NCI-H2227 (cell line): ENCODE measurements at regions not wholly inside any gene's neighbourhood (a gene's known extent, or its start where the extent isn't known, plus 50 kb on each side); places are given as distances from the start of the nearest gene placed in this dataset.
"Not testable (repeated sequence)": the region's sequence is repeated elsewhere in the genome, so short reads cannot be mapped to it uniquely, and the experiment has no call there.

Experiments used
- DNase-seq: peaks from one replicate; lab custom pipeline; 2025; ENCODE audit not compliant: unreplicated experiment; lab: John Stamatoyannopoulos, UW

DNA sequence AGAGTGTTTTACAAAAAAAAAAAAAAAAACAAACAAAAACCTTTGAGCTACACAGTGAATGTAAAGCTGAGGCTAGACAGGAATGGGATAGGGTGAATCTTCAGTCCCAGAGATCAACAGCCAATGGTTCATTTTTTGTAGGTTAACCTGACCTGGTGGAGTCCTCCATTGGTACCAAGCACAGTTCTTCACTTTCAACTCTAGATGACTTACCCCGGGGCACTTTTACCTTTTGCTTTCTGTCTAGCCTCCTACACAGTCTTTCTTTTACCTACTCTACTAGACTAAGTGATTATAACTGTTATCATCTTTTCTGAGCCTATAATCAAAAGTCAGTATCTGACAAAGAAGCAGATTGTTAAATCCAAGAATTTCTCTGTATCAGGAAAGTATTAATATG, 50.9 kb downstream of the ANXA2R start:
- no peak for DNase-seq

DNA sequence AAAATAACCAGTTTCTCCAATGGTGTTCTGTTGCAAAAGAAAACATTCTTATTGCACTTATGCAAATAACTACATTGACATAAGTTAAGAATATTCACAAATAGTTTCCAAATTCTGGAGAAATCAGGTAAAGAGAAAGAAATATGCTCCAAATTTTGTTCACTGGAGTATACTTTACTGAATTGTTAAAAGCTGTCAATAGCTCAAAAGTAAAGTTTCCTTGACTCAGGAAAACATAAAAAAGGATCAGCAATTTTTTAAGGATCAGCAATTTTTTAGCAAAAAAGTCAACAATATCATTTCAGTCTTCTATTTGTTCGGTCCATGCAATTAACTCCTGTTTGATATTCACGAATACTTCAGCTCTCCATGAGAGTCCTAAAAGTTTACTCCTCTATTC, 51.6 kb downstream of the ANXA2R start:
- DNase-seq: no peak

DNA sequence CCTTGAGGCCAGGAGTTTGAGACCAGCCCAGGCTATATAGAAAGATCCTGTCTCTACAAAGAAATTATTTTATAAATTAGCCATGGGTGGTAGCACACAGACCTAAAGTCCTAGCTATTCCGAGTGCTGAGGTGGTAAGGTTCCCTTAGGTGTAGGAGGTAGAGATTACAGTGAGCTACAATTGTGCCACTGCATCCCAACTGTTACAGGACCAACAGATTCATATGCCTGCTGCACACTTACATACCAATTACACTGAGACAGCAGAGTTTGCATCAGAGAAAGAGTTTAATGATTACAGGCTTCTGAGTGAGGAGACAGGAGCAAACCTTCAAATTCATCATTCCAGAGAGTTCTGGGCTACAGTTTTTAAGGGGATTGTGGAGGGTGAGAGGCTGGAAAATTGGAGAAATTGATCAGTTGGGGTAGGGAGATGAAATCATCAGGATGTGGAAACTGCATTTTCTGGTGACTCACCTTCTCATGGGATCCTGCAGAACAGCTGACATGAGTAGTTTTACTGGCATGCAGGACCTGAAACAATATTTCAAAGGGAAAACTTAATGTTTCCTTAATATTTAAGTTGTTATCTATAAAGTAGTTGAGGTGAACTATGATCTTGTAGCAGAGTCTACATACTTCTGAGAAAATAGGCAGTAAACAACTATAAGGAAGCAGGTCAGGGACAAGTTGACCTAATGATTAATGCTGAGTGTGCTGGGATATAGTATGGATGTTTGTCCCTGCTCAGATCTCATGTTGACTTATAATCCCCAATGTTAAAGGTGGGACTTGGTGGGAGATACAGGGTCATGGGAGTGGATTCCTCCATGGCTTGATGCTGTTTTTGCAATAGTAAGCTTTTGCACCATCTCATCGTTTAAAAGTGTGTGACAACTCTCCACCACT, 54.7 kb downstream of the ANXA2R start:
- no peak for DNase-seq

DNA sequence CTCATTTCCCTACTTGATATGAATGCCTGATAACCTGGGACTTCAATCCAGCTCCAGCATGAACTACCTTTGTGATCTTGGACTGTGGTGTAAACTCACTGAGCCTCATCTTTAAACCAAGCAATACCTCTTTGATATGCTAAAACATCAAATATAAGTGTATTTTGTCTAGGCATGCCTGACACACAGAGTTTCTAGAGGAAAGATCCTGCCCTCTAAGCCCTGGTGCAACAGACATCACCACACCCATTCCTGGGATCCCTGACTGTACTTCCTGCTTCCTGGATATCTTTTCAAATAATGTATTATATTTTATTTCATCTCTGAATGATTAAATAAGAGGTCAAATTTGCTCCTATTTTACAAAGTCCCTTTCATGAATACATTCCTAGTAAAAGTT, 55.8 kb downstream of the ANXA2R start:
- DNase-seq: no peak

DNA sequence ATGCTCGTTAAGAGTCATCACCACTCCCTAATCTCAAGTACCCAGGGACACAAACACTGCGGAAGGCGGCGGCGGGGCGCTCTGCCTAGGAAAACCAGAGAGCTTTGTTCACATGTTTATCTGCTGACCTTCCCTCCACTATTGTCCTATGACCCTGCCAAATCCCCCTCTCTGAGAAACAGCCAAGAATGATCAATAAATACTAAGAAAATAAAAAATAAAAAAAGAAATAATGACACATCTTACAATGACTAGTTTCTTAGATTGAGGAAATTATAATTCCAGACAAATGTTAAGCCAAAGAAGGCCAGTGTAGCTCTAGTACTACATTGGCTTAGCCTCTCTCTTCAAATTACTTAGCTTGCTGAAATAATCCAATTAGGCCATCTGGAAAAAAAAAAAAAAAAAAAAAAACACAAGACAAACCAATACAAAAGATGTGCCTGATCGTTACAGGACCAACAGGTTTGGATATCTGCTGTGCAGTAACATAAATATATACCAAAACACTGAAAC, 58.0 kb downstream of the ANXA2R start:
- DNase-seq: peak; percentile 55

DNA sequence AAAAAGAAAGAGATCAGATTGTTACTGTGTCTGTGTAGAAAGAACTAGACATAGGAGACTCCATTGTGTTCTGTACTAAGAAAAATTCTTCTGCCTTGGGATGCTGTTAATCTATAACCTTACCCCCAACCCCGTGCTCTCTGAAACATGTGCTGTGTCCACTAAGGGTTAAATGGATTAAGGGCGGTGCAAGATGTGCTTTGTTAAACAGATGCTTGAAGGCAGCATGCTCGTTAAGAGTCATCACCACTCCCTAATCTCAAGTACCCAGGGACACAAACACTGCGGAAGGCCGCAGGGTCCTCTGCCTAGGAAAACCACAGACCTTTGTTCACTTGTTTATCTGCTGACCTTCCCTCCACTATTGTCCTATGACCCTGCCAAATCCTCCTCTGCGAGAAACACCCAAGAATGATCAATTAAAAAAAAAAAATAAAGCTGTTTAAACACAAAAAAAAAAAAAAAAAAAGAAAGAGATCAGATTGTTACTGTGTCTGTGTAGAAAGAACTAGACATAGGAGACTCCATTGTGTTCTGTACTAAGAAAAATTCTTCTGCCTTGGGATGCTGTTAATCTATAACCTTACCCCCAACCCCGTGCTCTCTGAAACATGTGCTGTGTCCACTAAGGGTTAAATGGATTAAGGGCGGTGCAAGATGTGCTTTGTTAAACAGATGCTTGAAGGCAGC, 58.6 kb downstream of the ANXA2R start:
- DNase-seq: not testable (repeated sequence)

DNA sequence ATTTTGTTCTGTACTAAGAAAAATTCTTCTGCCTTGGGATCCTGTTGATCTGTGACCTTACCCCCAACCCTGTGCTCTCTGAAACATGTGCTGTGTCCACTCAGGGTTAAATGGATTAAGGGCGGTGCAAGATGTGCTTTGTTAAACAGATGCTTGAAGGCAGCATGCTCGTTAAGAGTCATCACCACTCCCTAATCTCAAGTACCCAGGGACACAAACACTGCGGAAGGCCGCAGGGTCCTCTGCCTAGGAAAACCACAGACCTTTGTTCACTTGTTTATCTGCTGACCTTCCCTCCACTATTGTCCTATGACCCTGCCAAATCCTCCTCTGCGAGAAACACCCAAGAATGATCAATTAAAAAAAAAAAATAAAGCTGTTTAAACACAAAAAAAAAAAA, 59.1 kb downstream of the ANXA2R start:
- DNase-seq: not testable (repeated sequence)

DNA sequence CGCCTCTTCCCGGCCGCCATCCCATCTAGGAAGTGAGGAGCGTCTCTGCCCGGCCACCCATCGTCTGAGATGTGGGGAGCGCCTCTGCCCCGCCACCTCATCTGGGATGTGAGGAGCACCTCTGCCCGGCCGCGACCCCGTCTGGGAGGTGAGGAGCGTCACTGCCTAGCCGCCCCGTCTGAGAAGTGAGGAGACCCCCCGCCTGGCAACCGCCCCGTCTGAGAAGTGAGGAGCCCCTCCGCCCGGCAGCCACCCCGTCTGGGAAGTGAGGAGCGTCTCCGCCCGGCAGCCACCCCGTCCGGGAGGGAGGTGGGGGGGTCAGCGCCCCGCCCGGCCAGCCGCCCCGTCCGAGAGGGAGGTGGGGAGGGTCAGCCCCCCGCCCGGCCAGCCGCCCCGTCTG, 59.7 kb downstream of the ANXA2R start:
- DNase-seq: not testable (repeated sequence)

DNA sequence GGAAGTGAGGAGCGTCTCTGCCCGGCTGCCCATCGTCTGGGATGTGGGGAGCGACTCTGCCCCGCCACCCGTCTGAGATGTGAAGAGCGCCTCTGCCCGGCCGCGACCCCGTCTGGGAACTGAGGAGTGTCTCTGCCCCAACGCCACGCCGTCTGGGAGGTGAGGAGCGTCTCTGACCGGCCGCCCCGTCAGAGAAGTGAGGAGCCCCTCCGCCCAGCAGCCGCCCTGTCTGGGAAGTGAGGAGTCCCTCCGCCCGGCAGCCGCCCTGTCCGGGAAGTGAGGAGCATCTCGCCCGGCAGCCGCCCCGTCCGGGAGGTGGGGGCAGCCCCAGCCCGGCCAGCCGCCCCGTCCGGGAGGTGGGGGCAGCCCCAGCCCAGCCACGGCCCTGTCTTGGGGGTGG, 60.9 kb downstream of the ANXA2R start:
- DNase-seq: not testable (repeated sequence)

DNA sequence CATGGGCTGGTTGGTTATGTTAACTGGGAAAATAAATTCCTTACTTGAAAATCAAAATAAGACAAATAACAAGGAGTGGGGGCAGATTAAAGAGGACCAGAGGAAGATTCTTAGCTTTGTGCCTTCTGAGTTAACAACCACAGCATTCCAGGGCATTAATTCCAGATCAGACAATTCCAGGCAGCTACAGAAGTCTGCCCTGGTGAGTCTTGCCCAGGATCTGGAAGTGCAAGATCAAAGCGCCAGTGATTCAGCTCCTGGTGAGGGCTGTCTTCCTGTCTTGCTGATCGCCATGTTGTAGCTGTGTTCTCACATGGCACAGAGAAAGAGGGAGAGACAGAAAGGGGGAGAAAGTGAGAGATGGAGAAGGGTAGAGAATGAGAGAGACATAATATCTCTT, 65.6 kb downstream of the ANXA2R start:
- no peak for DNase-seq

DNA sequence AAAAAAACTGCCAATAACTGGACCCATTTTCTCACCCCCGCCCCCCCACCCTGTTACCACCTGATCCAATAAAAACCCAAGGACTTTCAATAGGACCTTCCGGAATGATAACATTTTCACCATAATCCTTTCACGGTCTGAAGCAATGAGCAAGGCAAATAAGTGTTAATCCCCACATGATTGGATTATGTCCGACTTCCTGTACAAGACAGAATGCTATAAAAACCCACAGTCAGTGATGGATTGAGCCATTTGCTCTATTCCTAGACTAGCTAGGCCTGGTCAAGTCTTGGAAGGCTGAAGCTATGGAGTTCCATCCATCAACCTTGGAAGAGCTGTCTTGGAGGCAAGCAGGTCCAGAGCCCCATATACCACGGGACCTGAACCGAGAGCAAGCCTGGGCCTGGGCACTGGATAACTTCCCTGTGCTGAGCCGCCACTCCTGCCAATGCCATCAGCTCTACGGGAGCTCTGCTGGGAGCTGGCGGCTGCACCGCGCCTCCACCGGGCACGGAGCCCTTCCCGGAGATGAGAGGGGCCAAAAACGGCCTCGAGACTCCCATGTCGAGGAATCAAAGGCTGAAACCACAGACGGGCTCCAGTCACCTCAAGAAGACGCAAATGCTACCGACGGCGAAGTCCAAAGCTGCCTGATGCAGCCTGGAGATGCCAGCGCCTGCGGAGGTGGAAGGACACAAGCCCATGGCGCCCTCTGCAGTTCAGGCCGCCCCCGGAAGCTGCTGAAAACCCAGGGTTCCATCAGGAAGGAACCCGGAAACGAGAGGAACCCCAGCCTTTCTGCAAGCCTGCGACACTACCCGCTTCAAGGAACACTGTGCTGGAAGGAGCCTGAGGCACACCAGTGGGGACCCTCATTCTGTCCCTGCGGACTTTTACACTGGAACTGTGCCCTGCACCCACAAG, 69.2 kb downstream of the ANXA2R start:
- no peak for DNase-seq

DNA sequence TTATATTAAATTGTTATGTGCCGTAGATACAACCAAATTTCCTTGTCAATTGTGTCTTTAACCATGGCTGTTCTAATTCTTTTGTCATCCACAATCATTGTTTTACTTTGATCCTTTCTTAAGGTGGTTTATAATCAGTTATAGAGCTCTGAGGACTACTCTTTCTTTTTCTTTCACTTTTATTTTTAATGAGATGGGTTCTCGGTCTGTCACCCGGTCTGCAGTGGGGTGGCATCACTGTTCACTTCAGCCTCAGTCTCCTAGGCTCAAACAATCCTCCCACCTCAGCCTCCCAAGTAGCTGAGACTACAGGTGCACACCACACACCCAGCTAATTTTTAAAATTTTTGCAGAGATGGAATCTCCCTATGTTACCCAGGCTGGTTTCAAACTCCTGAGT, 74.2 kb downstream of the ANXA2R start:
- no peak for DNase-seq

DNA sequence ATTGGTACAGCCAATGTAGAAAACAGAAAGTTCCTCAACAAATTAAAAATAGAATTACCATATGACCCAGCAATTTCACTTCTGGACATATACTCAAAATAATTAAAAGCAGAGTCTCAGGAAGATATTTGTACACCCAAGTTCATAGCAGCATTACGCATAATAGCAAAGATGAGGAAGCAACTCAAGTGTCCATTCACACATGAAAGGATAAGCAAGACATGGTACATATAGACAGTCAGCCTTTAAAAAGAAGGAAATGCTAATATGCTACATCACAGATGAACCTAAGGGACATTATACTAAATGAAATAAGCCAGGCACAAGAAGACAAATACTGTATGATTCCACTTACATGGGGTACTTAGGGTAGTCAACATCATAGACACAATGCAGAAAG, 76.7 kb downstream of the ANXA2R start:
- DNase-seq: no peak

DNA sequence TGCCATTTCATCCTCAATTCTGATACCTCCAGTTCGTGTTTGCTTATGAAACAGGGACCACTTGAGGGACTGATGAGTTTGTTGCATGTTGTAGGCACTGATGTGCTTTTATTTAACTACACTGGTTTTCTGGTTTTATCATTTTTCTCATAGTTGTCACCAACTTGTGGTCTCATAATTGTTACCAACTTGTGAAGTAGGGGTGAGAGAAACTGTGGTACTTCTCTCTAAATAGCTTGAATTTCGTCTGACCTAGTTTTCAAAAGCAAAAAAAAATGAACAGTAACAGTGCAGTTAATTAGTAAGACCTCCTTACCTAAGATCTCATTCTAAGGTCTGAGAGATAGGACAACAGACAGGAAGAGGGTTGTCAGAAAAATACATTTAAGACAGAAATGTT, 78.0 kb downstream of the ANXA2R start:
- no peak for DNase-seq

DNA sequence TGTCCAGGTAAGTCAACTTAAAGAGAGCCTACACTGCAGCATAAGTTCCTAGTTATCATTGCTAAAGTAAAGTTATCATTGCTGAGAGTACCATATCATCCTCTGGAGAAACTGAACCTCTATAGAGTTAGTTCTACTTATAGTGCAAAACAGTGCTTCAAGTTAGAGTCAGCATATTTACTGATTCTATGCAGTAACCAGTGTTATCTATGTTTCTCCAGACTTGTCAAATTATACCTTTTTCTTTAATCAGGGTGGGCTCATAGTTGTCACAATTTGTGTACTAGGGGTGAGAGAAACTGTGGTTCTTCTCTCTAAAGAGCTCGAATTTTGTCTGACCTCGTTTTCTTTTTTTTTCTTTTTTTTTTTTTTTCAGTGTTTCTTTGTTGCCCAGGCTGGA, 79.6 kb downstream of the ANXA2R start:
- no peak for DNase-seq

DNA sequence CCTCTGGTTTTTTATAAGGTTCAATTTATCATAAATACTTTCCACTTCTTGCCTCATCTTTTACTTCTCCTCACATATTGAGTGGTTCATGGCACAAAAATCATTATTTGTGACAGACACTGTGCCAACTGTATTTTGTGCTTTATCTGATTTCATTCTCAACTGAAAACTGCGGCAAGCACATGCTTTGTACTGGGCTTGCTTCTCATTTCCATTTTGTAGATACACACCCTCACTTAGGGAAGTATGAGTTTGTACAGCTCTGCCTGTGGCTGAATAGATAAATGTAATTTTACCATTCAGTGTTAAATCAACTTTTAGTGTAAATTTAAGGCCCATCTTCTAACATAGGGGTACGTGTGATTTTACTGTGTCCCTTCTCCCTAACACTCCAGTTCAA, 83.6 kb downstream of the ANXA2R start:
- no peak for DNase-seq

DNA sequence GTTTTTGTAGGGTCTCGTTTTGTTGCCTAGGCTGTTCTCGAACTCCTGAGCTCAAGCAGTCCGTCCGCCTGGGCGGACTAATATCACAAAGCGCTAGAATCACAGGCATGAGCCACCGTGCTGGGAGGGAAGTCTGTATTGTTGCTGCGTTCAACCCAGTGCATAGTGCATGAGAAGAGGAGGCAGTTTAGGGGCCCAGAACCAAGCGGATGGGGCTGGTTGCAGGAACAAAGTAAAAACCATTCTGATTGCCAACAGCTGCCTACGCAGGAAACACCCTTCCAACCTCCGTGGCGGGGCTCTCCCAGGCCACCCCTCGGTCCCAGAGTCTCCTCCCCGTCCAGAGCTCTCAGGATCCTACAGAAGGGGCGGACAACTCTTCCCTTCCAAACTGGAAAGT, 87.1 kb downstream of the ANXA2R start:
- DNase-seq: no peak

DNA sequence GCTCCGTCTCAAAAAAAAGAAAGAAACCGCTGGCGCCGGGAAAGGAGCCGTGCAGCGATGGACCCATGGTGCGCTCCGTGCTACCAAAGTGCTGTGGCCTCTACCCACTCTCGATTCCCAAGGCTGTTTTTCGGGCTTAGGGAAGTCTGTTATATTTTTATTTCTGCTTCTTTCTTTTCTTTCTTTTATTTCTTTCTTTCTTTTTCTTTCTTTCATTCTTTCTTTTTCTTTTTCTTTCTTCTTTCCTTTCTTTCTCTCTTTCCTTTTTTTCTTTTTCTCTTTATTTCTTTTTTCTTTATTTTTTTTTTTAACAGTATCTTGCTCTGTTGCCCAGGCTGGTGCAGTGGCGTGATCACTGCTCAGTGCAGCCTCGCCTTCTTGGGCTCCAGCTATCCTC, 87.5 kb downstream of the ANXA2R start:
- no peak for DNase-seq

DNA sequence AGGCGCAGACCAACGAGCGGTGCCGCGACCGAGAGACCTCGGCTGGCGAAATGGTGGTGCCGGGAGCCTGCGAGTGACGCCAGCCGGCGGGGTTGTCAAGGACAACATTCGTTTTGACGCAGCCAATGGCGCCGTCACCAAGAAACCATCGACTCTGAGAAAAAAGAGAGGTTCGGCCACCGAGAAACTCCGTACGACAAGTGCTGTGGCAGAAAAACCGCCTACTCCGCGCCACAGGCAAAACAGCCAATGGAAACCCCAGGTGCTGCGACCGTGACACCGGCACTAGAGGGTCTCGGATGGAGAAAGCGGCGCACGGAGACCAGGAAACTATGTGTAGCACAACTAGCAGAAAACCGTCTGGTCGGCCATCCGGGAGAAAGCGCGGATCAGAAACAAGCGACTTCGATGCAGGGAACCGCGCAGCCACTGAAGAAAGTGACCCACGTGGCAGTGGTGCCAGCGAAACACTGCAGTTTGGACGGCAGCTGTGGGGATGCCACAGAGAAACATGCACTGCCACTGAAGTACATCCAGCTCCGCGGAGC, 88.8 kb downstream of the ANXA2R start:
- peak; percentile 51 for DNase-seq

DNA sequence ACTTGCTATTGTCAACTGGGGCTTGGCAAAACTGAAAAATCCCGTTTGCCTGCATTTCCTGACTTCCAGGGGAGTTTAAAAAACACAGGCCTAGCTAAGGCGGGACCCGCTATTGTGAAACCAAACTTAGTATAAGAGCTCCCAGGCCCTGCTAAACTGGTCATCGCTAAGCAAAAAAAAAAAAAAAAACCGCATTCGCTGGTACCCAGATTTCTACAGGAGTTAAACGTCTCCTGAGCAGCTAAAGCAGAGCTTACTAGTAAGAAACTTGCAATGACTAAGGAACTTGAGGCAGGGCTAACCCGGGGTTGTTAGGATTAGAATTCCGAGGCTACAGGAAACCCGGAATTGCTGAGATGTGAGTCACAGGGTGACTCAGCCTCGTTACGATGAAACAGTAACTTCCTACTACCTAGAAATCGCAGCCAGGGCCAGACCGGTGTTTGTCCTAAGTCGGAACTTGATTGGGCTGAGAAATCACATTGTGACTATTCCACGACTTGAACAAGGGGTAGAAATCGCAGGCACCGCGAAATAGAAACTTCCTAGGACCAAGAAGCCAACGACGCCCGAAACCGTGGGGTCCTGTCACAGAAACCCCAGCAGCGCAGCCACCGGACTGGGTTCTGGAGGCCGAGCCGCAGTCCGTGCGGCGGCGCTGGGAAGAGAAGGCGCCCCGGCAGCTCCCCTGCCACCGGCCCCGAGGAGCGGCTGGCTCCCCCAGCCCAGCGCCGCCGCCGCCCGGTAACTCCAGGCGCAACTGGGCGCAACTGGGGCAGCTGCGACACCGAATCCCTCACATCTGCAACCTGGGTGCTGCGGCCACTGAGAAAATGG, 89.4 kb downstream of the ANXA2R start:
- peak; percentile 45 for DNase-seq
